ENCODE measurements at regions not wholly inside any gene's neighbourhood (a gene's known extent, or its start where the extent isn't known, plus 50 kb on each side); places are given as distances from the start of the nearest gene placed in this dataset.

- no peak for DNase-seq (ENCODE audit: low read depth)
Measured at GRCh38 chr2:220930271-220931076, 641.6 kb downstream of the EPHA4 start.

GRCh38 chr2:220931491-220931890 lies 640.6 kb downstream of the EPHA4 start:
- DNase-seq (ENCODE audit: low read depth): no peak

- DNase-seq (ENCODE audit: low read depth): no peak
Measured at GRCh38 chr2:220932041-220932440, 640.1 kb downstream of the EPHA4 start.

DNA sequence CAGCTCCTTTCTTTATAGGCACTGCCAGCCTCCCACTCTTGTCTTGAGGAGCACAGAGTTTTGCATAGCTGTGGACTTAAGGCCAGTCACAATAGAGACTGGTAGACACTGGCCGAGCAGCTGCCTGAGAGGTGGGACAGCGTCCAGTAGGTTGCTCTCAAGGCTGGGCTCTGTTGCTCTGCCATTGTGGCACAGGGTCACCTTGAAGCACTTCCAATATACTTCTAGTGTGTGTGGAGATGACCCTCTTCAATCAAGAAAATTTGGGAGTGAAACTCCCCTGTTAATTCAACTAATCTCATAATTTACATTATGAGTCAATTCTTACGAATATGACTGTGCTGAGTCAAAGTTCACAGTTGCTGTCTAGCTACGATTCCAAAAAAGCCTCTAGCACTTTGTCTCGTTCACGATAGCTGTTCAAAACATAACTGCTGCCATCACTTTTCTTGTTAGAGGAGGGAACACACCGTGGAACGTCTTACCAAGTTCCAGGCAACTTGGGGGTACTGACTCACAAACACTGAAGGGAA lies 636.2 kb downstream of the EPHA4 start:
- no peak for DNase-seq (ENCODE audit: low read depth)

- DNase-seq (ENCODE audit: low read depth): no peak
Measured at GRCh38 chr2:220936641-220937197, 635.4 kb downstream of the EPHA4 start.

- DNase-seq (ENCODE audit: low read depth): no peak
Measured at GRCh38 chr2:220937245-220937644, 634.9 kb downstream of the EPHA4 start.

- DNase-seq (ENCODE audit: low read depth): no peak
Measured at GRCh38 chr2:220940646-220941045, 631.5 kb downstream of the EPHA4 start.

GRCh38 chr2:220941683-220942082 lies 630.4 kb downstream of the EPHA4 start:
- DNase-seq (ENCODE audit: low read depth): no peak

DNA sequence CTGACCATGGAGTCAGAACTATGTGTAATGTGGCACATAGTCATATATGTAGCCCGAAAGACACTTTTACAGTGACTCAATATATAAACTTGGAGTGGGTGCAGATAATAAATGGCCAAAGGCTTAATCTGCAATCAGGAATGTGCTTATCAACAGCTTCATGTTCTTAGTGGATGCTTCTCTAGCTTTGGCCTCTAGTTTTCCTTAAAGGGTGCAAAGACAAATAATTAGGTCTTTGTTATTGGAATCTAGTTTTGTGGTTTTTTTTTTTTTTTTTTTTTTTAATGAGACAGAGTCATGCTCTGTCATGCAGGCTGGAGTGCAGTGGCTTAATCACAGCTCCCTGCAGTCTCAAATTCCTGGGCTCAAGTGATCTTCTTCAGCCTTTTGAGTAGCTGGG lies 625.6 kb downstream of the EPHA4 start:
- no peak for DNase-seq (ENCODE audit: low read depth)

DNA sequence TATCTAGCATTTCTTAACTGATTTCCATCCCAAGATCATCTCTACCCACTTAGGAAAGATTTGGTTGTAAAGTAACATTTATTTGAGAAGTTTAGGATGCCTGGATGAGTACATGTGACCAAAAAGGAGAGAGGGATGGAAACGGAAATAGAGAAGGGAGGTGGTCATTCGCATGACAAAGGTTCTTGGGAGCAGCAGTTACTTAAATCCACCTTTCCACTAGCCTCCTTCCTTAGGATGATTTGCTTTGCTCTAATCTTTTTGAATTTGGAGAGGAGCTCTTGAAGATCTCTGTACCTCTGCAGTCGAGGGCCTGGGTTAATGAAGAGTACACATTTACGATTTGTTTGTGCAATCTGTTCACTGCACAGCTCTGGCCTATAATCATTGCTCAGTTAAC lies 623.5 kb downstream of the EPHA4 start:
- DNase-seq (ENCODE audit: low read depth): no peak

- DNase-seq (ENCODE audit: low read depth): no peak
Measured at GRCh38 chr2:220949466-220949865, 622.6 kb downstream of the EPHA4 start.

DNA sequence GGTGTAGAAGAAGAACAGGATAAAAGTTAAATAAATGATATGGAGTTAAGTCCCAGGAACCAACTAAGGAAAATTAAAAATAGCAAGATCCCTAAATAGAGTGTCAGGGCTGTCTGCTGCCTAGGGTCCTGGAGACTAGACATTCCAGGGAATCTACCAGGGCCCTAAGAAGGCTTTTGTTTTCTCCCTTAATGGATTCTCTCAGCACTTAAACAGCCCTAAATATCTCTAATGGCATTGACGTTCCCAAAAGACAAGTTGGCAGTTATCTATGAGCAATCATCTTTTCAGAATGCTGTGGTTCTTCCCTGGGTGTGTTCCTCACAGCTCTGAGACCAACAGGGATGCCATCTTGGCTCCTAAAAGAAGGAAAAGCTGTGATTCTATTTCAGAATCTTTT lies 616.3 kb downstream of the EPHA4 start:
- no peak for DNase-seq (ENCODE audit: low read depth)

DNA sequence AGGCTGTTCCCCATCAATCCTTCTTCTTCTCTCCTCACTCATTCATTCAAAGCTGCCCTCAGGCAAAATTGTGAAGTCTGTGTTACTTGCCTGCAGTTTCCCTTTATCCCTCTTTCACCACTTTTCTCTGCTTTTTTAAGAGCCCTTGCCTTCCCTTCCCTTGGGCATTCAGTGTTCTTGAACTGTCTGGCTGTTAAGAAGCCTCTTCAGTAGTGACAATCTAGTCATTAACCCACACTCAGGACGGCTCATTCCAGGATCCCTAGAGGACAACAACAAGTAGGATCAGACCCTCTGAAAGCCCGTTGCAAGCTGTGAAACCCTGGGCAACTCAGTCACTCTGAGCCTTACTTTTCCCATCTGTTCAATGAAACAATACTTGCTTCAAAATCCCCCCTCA lies 615.7 kb downstream of the EPHA4 start:
- DNase-seq (ENCODE audit: low read depth): no peak

DNA sequence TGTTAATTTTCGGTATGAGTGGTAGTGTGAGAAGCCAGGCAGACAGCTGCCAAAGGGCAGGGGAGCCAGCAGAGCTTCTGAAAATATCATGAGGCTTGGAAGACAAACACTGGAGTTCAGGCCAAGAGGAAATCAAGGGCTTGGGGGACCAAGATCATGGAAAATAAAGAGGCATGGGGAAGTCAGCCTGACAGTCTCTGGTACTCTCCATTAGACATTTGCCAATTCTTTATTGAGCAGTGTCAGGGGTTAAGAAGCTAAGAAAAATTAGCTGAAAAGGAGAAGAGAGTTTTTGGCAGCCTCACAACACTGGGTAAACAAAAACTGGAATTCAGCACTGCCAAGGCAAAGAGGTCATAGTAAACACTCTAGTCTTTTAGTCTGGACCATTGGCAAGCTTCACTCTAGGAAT lies 612.7 kb downstream of the EPHA4 start:
- DNase-seq (ENCODE audit: low read depth): no peak

DNA sequence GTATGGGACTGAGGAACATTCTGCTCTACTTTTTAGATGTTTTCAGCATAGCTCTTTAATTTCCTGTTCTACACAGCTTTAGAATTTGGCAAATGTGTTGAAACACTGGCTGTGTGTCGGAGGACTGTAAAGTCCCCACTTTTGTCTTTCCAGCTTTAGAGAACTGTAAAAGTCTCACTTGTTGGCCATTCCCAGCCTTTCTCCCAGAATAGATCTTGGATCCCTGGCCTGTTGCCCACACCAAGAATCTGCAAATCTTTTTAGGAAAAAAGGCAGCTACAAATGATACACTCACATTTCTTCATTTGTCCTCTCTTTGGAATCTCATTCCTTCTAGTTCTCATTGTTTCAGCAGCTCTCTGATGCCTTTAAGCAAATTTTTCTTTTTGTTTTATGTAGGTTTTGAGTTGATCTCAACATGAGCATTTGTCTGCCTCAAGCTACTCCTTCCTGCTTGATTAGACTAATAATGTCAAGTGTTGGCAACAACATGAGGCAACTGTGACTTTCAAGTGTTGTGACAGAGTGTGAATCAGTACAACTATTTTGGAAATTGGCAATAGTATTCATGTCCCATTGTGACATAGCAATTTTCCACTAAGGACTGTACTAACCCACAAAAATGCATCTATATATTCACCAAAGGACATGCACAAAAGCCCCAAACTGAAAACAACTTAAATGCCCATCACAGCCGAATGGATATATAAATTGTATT lies 610.8 kb downstream of the EPHA4 start:
- no peak for DNase-seq (ENCODE audit: low read depth)

- DNase-seq (ENCODE audit: low read depth): no peak
Measured at GRCh38 chr2:220962556-220962955, 609.5 kb downstream of the EPHA4 start.

- no peak for DNase-seq (ENCODE audit: low read depth)
Measured at GRCh38 chr2:220963076-220963475, 609.0 kb downstream of the EPHA4 start.

DNA sequence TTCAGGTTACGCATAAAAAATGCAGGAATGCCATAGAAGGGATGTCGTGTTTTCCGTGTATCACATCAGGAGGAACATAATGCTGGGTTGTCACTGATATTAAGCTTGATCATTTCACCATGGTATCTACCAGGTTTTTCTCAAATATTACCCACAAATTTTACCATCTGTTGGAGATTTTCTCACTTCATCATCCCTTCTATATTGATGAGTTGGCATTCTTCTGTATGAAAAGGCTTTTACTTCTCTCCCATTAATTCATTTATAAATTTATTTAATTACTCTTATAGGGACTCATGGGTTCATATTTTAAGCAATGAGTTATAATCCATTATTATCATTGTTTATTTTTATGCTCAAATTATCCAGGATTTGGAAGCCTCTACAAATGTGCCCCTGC lies 608.2 kb downstream of the EPHA4 start:
- no peak for DNase-seq (ENCODE audit: low read depth)

DNA sequence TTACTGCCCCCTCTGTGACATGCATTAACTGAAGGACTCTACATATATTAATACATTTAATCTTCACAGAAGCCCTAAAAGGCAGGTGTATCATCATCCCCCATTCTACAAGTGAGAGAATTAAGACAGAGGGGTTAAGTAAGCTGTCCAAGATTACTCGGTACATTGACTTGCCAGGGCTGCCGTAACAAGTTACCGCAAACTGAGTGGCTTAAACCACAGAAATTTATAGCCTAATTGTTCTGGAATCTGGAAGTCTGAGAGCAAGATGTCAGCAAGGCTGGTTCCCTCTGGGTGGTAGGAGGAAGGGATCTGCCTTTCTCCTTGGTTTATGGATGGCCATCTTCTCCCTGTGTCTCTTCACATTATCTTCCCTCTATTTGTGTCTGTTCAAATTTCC lies 605.5 kb downstream of the EPHA4 start:
- no peak for DNase-seq (ENCODE audit: low read depth)

GRCh38 chr2:220969348-220969747 lies 602.8 kb downstream of the EPHA4 start:
- no peak for DNase-seq (ENCODE audit: low read depth)

DNA sequence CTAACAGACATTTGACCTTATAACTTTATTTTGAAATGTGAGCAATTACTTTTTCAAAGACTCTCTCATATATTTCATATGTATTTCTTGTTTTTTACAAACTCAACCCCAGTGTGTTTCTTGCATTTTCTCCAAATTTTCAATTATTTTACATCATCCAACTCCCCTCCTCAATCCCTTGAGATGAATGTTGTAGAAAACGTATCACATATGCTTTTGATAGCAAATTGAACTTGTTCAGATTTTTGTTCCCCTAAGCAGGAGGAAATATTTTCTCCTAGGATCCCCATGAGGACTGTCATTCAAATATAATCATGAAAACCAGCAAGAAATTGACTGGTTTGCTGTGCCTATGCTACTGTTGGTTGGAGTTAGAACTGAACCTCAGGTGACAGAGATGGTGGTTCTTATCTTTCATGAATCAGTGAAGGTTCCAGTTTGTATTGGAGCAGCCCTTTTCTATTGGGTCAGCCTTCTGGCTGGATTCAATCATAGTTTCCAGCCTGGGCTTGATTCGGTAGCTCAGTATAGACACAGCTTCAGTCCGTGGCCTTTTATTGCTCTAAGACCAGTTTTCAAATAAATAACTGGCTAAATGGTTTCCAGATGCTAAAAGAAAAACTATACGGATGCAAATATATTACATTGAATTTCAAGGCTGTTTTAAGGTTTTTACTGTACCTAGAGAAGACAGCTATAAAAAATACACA lies 591.0 kb downstream of the EPHA4 start:
- DNase-seq (ENCODE audit: low read depth): no peak

DNA sequence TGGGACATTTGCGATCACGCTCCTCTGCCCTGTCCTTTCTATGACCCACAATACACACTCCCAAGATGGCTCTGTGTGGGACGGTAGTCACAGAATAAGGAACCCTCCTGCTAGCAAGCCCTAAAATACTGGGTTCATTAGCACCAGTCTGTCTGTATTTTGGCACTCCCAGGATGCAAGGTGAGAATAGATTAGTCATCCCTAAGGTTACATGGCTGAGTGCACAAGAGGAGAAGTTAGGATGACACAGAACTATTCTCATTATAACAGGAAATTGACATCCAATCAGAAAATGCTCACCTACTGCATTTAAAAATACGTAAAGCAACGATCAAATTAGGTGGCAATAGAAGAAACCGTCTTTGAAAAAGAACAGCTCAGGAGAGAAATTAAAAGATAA lies 590.2 kb downstream of the EPHA4 start:
- no peak for DNase-seq (ENCODE audit: low read depth)
